ENCODE measurements at regions not wholly inside any gene's neighbourhood (a gene's known extent, or its start where the extent isn't known, plus 50 kb on each side); places are given as distances from the start of the nearest gene placed in this dataset.

DNA sequence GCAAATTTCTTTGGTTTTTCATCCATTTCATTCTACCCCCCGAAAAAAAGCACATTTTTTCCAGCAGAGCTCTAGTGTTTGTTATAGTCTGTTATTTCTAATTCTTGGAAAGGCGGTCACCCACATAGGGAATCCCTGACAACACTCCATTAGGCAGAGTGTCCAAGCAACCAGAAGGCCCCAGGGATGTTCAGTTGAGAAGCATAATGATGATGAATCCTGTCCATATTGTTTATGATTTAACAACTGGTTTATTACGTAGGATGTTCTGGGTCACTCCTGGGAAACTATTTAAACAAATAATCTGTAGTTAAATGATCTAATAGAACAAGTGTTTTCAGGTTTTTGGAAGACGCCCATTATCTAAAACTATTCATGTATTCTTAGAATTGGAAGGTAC lies 388.7 kb downstream of the TNS1 start:
- H3K27me3 ChIP-seq (ENCODE audit: low read length), result no peaks in the 10 kb centered on the region
- H3K27ac ChIP-seq (ENCODE audit: low read length), result no peak overlapping the region
- no peak overlapping the region for H3K4me2 ChIP-seq (ENCODE audit: low read depth, low read length, poor library complexity, severe bottlenecking)
- no peak overlapping the region for H3K4me3 ChIP-seq (ENCODE audit: low read length)
- no peaks in the 10 kb centered on the region for H3K9me3 ChIP-seq (ENCODE audit: low read length)
- no peaks in the 10 kb centered on the region for H3K9me2 ChIP-seq (replicated peaks; ENCODE audit: insufficient read depth, low read length)
- DNase-seq, result no peak
- no peak overlapping the region for H2AFZ ChIP-seq (ENCODE audit: low read length)
- H3K4me1 ChIP-seq (ENCODE audit: low read length), result no peaks in the 10 kb centered on the region
- H3K9ac ChIP-seq (ENCODE audit: low read length), result no peak overlapping the region
- no peaks in the 10 kb centered on the region for H4K20me1 ChIP-seq (ENCODE audit: insufficient read depth, low read depth, low read length)
- no peaks in the 10 kb centered on the region for H3K79me2 ChIP-seq (ENCODE audit: low read length)
- no peaks in the 10 kb centered on the region for H3K36me3 ChIP-seq (ENCODE audit: insufficient read depth, low read length)

DNA sequence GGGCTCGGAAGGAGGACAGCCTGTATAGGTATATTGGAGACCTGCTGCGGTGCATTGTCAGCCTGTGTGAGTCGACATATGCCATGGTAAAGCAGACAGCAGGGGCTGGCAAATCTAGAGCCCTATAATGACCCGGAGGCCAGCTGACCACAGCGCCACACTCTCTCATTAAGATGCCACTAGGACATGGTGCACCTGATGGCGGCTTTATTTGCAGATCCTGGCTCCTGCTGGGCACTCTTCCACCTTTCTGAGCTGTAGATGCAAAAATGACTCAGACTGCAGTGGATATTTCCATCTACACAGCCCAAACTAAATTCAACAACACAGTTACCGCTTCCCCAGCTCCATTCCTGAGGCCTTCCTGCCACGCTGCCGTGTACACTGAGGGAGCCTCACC lies 389.9 kb downstream of the TNS1 start:
- H3K9me3 ChIP-seq (ENCODE audit: low read length), result no peaks in the 10 kb centered on the region
- no peaks in the 10 kb centered on the region for H3K36me3 ChIP-seq (ENCODE audit: insufficient read depth, low read length)
- H3K27me3 ChIP-seq (ENCODE audit: low read length), result no peaks in the 10 kb centered on the region
- H2AFZ ChIP-seq (ENCODE audit: low read length), result no peak overlapping the region
- DNase-seq, result no peak
- H4K20me1 ChIP-seq (ENCODE audit: insufficient read depth, low read depth, low read length), result no peaks in the 10 kb centered on the region
- H3K4me2 ChIP-seq (ENCODE audit: low read depth, low read length, poor library complexity, severe bottlenecking), result no peak overlapping the region
- H3K9ac ChIP-seq (ENCODE audit: low read length), result no peak overlapping the region
- no peak overlapping the region for H3K27ac ChIP-seq (ENCODE audit: low read length)
- no peaks in the 10 kb centered on the region for H3K4me1 ChIP-seq (ENCODE audit: low read length)
- H3K79me2 ChIP-seq (ENCODE audit: low read length), result no peaks in the 10 kb centered on the region
- no peaks in the 10 kb centered on the region for H3K9me2 ChIP-seq (replicated peaks; ENCODE audit: insufficient read depth, low read length)
- H3K4me3 ChIP-seq (ENCODE audit: low read length), result no peak overlapping the region

DNA sequence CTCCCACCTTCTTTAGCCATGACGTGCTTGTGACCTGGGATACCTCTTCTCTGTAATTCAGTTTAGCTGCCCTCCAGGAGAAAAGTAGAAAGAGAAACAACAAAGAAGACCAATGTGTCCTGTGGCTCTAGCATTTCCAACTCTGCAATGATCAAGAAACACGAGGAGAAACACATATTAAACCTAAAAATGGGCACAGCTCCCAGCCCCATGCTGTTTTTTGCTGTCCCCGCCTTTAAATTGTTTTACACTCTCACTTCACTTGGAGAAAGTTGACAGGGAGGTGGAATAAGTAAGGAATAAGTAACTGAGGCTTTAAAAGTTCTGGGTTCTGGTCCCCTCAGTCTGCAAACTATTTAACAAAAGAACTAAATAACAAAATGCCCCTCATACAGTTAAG lies 390.6 kb downstream of the TNS1 start:
- no peak for DNase-seq
- no peak overlapping the region for H3K27ac ChIP-seq (ENCODE audit: low read length)
- H3K79me2 ChIP-seq (ENCODE audit: low read length), result no peaks in the 10 kb centered on the region
- H3K36me3 ChIP-seq (ENCODE audit: insufficient read depth, low read length), result no peaks in the 10 kb centered on the region
- no peaks in the 10 kb centered on the region for H3K9me2 ChIP-seq (replicated peaks; ENCODE audit: insufficient read depth, low read length)
- H3K27me3 ChIP-seq (ENCODE audit: low read length), result no peaks in the 10 kb centered on the region
- H3K9ac ChIP-seq (ENCODE audit: low read length), result no peak overlapping the region
- no peaks in the 10 kb centered on the region for H3K4me1 ChIP-seq (ENCODE audit: low read length)
- H4K20me1 ChIP-seq (ENCODE audit: insufficient read depth, low read depth, low read length), result no peaks in the 10 kb centered on the region
- H3K4me3 ChIP-seq (ENCODE audit: low read length), result no peak overlapping the region
- H2AFZ ChIP-seq (ENCODE audit: low read length), result no peak overlapping the region
- H3K4me2 ChIP-seq (ENCODE audit: low read depth, low read length, poor library complexity, severe bottlenecking), result no peak overlapping the region
- H3K9me3 ChIP-seq (ENCODE audit: low read length), result no peaks in the 10 kb centered on the region

DNA sequence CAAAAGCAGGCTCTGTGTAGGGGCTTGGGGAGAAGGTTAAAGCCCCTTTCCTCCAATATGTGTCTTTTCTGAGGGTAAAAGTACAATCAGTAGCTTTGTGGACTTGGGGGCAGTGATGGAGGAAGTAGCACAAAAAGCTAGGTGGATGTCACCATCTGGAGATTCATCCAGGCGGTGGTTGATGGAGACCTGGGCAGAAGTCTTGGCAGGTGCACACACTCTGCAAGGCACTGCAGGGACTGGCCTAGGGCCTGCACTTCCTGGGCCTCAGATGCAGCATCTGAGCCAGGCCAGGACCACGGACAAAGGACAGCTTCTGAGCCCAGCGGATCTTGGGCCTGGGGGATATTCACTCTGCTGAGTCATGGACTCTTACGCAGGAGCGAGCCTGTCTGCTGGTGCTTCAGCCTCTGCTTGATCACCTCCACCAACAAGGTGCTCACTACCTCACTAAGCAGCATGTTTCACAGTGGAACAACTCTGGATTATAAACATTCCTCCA lies 391.1 kb downstream of the TNS1 start:
- Histone ChIP-seq H3K9me2 (replicated peaks; ENCODE audit: insufficient read depth, low read length) (no peaks in the 10 kb centered on the region), H3K4me2 (ENCODE audit: low read depth, low read length, poor library complexity, severe bottlenecking) (no peak overlapping the region), H3K4me1 (ENCODE audit: low read length) (no peaks in the 10 kb centered on the region), H3K79me2 (ENCODE audit: low read length) (no peaks in the 10 kb centered on the region), H3K9me3 (ENCODE audit: low read length) (no peaks in the 10 kb centered on the region), H3K4me3 (ENCODE audit: low read length) (no peak overlapping the region), H3K27me3 (ENCODE audit: low read length) (no peaks in the 10 kb centered on the region), H3K27ac (ENCODE audit: low read length) (no peak overlapping the region), H2AFZ (ENCODE audit: low read length) (no peak overlapping the region), H3K36me3 (ENCODE audit: insufficient read depth, low read length) (no peaks in the 10 kb centered on the region), H3K9ac (ENCODE audit: low read length) (no peak overlapping the region), H4K20me1 (ENCODE audit: insufficient read depth, low read depth, low read length) (no peaks in the 10 kb centered on the region)
- DNase-seq, result no peak

DNA sequence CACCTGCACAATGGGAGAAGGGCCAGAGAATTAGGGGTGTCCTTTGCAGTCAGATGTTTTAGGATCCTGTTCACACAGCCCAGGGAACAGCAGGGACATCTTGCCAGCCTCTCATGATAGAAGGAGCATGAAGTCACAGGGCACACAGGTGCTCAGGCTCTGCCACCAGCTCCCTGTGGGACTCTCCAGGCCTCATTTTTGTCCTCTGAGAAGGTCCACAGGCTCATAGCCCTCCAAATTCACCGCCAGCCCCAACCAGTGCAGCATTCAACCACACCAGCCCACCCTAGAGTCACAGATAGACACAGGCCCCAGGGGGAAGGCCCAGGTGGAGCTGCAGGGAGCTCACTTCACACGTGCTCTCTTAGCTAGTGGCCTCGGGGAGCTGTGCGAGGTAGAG lies 391.7 kb downstream of the TNS1 start:
- Histone ChIP-seq H3K4me1 (ENCODE audit: low read length) (no peaks in the 10 kb centered on the region), H3K4me2 (ENCODE audit: low read depth, low read length, poor library complexity, severe bottlenecking) (no peak overlapping the region), H2AFZ (ENCODE audit: low read length) (no peak overlapping the region), H3K9ac (ENCODE audit: low read length) (no peak overlapping the region), H3K79me2 (ENCODE audit: low read length) (no peaks in the 10 kb centered on the region), H3K27ac (ENCODE audit: low read length) (no peak overlapping the region), H4K20me1 (ENCODE audit: insufficient read depth, low read depth, low read length) (no peaks in the 10 kb centered on the region), H3K4me3 (ENCODE audit: low read length) (no peak overlapping the region), H3K9me2 (replicated peaks; ENCODE audit: insufficient read depth, low read length) (no peaks in the 10 kb centered on the region), H3K9me3 (ENCODE audit: low read length) (no peaks in the 10 kb centered on the region), H3K36me3 (ENCODE audit: insufficient read depth, low read length) (no peaks in the 10 kb centered on the region), H3K27me3 (ENCODE audit: low read length) (no peaks in the 10 kb centered on the region)
- DNase-seq, result no peak

DNA sequence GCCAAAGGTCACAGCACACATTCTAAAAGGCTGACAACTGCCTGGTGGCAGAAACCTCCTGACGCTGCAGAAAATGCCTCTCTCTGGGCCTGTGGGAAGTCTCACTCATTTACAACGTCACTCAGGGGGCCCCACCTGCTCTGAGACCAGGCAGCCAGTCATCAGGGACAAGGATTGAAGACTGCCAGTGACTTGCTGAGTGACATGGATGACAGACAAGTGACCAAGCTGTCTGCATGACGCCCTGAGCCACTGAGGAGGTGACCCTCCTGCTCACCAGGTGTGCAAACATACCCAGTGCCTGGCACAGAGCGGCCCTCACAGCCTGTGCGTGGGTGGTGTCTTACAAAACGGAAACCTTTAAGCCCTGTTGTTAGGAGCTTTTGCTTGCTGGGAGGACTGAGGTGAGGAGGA lies 392.4 kb downstream of the TNS1 start:
- no peak overlapping the region for H3K27ac ChIP-seq (ENCODE audit: low read length)
- no peaks in the 10 kb centered on the region for H3K9me2 ChIP-seq (replicated peaks; ENCODE audit: insufficient read depth, low read length)
- H3K36me3 ChIP-seq (ENCODE audit: insufficient read depth, low read length), result no peaks in the 10 kb centered on the region
- H3K79me2 ChIP-seq (ENCODE audit: low read length), result no peaks in the 10 kb centered on the region
- H3K9me3 ChIP-seq (ENCODE audit: low read length), result no peaks in the 10 kb centered on the region
- no peak overlapping the region for H2AFZ ChIP-seq (ENCODE audit: low read length)
- no peaks in the 10 kb centered on the region for H4K20me1 ChIP-seq (ENCODE audit: insufficient read depth, low read depth, low read length)
- H3K9ac ChIP-seq (ENCODE audit: low read length), result no peak overlapping the region
- H3K4me1 ChIP-seq (ENCODE audit: low read length), result no peaks in the 10 kb centered on the region
- H3K4me3 ChIP-seq (ENCODE audit: low read length), result no peak overlapping the region
- no peak for DNase-seq
- no peak overlapping the region for H3K4me2 ChIP-seq (ENCODE audit: low read depth, low read length, poor library complexity, severe bottlenecking)
- H3K27me3 ChIP-seq (ENCODE audit: low read length), result no peaks in the 10 kb centered on the region

DNA sequence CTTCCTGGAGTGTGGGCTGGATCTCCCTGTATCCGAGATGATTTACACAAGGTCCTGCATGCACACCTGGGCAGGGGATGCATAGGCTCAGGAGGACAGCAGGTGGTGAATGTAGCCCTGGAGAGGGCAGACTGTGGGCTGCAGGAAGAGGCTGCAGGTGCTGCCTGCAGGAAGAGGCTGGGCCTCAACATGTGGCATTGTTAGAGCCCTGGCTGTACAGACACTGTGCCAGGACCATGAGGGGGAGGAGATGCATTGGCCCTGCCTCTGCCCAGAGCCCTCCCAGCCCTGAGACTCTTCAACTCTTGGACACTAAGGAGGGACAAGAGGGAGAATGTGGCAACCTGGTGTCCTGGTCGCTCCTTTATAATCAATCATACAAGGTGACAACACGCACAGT lies 392.8 kb downstream of the TNS1 start:
- no peak for DNase-seq
- Histone ChIP-seq H3K4me3 (ENCODE audit: low read length) (no peak overlapping the region), H3K36me3 (ENCODE audit: insufficient read depth, low read length) (no peaks in the 10 kb centered on the region), H3K27ac (ENCODE audit: low read length) (no peak overlapping the region), H3K9me3 (ENCODE audit: low read length) (no peaks in the 10 kb centered on the region), H4K20me1 (ENCODE audit: insufficient read depth, low read depth, low read length) (no peaks in the 10 kb centered on the region), H2AFZ (ENCODE audit: low read length) (no peak overlapping the region), H3K79me2 (ENCODE audit: low read length) (no peaks in the 10 kb centered on the region), H3K4me1 (ENCODE audit: low read length) (no peaks in the 10 kb centered on the region), H3K27me3 (ENCODE audit: low read length) (no peaks in the 10 kb centered on the region), H3K9ac (ENCODE audit: low read length) (no peak overlapping the region), H3K9me2 (replicated peaks; ENCODE audit: insufficient read depth, low read length) (no peaks in the 10 kb centered on the region), H3K4me2 (ENCODE audit: low read depth, low read length, poor library complexity, severe bottlenecking) (no peak overlapping the region)

DNA sequence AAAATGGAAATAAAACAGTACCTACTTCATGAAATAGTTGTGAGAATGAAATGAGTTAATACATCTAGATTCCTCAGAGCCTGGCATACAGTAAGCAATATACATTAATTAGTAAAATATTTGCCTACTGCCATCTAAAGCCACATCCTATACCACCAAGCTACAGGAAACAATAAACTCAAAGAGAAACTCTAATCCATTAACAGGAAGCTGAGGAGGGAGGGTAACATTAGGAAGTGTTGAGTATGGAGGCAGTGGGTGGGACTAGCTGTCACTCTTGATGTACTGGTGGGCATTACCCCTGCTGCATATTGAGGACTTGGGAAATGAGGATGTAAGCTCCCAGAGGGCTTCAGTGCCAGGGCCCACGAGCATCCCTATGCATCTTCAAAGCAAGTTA lies 396.5 kb downstream of the TNS1 start:
- no peaks in the 10 kb centered on the region for H3K9me3 ChIP-seq (ENCODE audit: low read length)
- no peaks in the 10 kb centered on the region for H3K79me2 ChIP-seq (ENCODE audit: low read length)
- no peak overlapping the region for H3K4me2 ChIP-seq (ENCODE audit: low read depth, low read length, poor library complexity, severe bottlenecking)
- no peaks in the 10 kb centered on the region for H3K9me2 ChIP-seq (replicated peaks; ENCODE audit: insufficient read depth, low read length)
- H2AFZ ChIP-seq (ENCODE audit: low read length), result no peak overlapping the region
- no peaks in the 10 kb centered on the region for H3K36me3 ChIP-seq (ENCODE audit: insufficient read depth, low read length)
- H3K27ac ChIP-seq (ENCODE audit: low read length), result no peak overlapping the region
- H3K9ac ChIP-seq (ENCODE audit: low read length), result no peak overlapping the region
- H4K20me1 ChIP-seq (ENCODE audit: insufficient read depth, low read depth, low read length), result no peaks in the 10 kb centered on the region
- H3K27me3 ChIP-seq (ENCODE audit: low read length), result no peaks in the 10 kb centered on the region
- H3K4me3 ChIP-seq (ENCODE audit: low read length), result no peak overlapping the region
- DNase-seq, result no peak
- H3K4me1 ChIP-seq (ENCODE audit: low read length), result no peaks in the 10 kb centered on the region
